HG03097 (cell line): ENCODE measurements at regions not wholly inside any gene's neighbourhood (a gene's known extent, or its start where the extent isn't known, plus 50 kb on each side); places are given as distances from the start of the nearest gene placed in this dataset.

Experiments
- ATAC-seq: cut with Tn5 transposase; IDR thresholded peaks from one replicate; pipeline ENCODE4 v1.9.1; 2021; ENCODE audit not compliant: unreplicated experiment, low FRiP score

DNA sequence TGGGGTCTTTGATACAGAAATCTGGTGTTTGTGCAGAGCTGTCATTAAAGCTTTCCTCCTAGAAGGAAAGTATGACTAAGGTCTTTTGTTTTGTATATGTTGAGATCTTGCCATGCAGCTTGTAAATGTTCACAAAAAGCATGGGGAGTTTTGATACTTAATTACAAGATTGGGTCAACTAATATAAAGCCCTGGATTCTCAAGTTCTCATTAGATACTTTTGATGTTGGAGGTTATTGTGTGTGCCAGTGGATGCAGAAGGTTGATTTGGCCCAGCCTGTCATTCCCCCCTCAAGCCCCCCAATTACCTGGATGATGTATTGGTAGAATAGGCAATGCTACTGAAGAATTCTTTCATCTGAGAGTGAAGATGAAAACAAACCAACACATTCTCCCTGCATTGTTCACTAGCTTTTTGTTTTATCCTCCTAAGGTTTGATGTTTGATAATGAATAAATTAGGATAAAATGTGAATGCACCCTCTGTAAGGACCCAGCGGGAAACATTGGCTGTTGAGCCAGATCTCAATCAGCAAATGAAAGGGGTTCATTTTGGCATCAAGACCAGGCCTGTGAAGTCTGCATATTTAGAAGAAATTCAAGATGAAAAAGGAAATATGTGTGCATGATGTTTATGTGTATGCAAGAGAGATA, 61.9 kb upstream of the ADAMTS19 start:
- no peak for ATAC-seq

GRCh38 chr5:129399069-129399468, 61.0 kb upstream of the ADAMTS19 start:
- no peak for ATAC-seq

DNA sequence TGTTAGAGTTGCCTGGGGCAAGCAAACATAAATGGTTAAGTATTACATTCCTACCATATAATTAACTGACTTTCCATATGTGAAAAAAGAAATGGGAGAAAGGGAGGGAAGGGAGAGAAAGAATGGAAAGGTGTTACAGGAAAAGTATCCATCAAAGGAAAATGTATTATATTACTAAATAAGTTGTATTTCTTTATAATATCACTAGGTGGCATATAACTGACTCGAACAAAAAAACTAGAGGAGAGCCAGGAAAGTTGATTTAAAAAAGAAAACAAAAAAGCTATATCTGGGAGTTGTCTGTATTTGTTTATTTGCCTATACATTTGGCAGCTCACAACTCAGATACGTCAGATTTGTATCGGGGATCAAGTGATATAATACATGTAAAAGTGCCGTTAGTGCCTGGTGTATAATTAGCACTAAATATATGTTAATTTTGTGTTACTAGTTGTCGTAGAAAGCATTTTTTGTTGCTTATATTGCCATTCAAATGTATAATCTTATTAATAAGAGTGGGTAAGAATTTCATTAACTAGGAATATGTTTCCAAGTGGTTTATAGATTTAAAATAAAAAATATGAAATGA, 59.6 kb upstream of the ADAMTS19 start:
- no peak for ATAC-seq

- ATAC-seq, result no peak
Measured at GRCh38 chr5:129405222-129405621, 54.9 kb upstream of the ADAMTS19 start.

DNA sequence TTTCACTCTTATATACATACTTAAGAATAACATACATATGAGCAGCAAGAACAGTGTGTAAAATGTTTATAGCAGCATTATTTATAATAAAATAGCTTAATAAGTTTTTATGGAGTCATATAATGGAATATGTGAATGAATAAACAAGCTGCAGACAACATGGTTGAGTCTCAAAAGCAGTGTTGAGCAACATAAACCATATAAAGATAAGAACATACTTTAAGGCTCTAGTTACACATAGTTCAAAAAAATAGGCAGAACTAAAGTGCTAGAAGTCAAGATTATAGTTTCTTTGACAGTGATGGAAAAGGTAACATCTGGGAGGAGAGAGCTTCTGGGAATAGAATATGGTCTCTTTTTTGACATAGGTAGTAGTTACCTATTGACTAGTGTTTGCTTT, 53.7 kb upstream of the ADAMTS19 start:
- no peak for ATAC-seq
